ENCODE measurements at regions not wholly inside any gene's neighbourhood (a gene's known extent, or its start where the extent isn't known, plus 50 kb on each side); places are given as distances from the start of the nearest gene placed in this dataset.
A peak's percentile ranks its signal among the peaks of the same experiment; 100 is the strongest.

DNA sequence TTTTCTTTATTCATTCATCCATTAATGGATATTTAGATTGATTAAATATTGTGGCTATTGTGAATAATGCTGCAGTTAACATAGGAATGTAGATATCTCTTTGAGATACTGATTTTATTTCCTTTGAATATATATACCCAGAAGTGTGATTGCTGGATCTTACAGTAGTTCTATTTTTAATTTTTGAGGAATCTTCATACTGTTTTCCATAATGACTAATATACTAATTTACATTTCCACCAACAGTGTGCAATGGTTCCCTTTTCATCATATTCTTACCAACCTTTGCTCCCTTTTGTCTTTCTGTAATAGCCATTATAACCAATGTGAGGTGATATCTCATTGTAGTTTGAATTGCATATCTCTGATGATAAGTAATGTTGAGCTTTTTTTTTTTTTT is 106.3 kb downstream of the OTOL1 start:
- Histone ChIP-seq H3K9me3 (no peaks in the 10 kb centered on the region), H3K4me3 (no peak overlapping the region), H3K4me1 (no peaks in the 10 kb centered on the region), H3K27me3 (no peaks in the 10 kb centered on the region), H3K36me3 (no peaks in the 10 kb centered on the region), H3K27ac (no peak overlapping the region)
- no peak for DNase-seq
- TF ChIP-seq POLR2AphosphoS5 (IDR thresholded peaks at IDR 0.05) (no peak), POLR2A (IDR thresholded peaks at IDR 0.05) (no peak), EP300 (IDR thresholded peaks at IDR 0.05) (no peak)
- TF ChIP-seq, protein P1, sequence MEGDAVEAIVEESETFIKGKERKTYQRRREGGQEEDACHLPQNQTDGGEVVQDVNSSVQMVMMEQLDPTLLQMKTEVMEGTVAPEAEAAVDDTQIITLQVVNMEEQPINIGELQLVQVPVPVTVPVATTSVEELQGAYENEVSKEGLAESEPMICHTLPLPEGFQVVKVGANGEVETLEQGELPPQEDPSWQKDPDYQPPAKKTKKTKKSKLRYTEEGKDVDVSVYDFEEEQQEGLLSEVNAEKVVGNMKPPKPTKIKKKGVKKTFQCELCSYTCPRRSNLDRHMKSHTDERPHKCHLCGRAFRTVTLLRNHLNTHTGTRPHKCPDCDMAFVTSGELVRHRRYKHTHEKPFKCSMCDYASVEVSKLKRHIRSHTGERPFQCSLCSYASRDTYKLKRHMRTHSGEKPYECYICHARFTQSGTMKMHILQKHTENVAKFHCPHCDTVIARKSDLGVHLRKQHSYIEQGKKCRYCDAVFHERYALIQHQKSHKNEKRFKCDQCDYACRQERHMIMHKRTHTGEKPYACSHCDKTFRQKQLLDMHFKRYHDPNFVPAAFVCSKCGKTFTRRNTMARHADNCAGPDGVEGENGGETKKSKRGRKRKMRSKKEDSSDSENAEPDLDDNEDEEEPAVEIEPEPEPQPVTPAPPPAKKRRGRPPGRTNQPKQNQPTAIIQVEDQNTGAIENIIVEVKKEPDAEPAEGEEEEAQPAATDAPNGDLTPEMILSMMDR (IDR thresholded peaks at IDR 0.05) = no peak
- intact Hi-C loops (cut with DNase I; ENCODE audit: low total_unique reads) = no loop called here

DNA sequence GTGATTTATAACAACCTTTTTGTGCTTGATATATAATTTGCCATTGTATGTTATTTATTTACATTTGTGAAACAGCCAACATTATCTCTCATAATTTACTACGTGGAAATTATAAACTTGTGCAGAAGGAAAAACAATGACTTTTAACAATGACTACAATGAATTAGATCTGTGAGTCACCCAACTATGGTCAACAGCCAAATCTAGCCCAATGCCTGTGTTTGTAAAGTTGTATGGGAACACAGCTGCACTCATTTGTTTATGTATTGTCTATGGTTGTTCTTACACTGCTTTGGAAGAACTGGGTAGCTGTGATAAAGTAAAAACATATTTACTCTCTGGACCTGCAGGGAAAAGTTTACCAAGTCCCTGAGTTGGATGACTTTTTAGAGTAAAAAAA is 110.4 kb downstream of the OTOL1 start:
- no peak for DNase-seq
- WGBS, 5 donors = 24 to 43% (median 34%) methylated on average over 1 of the region's 1 CpG
- H3K27me3 ChIP-seq = no peaks in the 10 kb centered on the region
- TF ChIP-seq, protein P1 (IDR thresholded peaks at IDR 0.05) = no peak
- TF ChIP-seq POLR2A (IDR thresholded peaks at IDR 0.05) (no peak), POLR2AphosphoS5 (IDR thresholded peaks at IDR 0.05) (no peak)
- H3K4me3 ChIP-seq = no peak overlapping the region
- intact Hi-C loops (cut with DNase I; ENCODE audit: low total_unique reads) = no loop called here
- H3K36me3 ChIP-seq = no peaks in the 10 kb centered on the region
- H3K4me1 ChIP-seq = no peaks in the 10 kb centered on the region
- no peak overlapping the region for H3K27ac ChIP-seq
- peaks cover 0 to 8% (median under 1%) of the 10 kb centered on the region in 4 donors for H3K9me3 ChIP-seq

DNA sequence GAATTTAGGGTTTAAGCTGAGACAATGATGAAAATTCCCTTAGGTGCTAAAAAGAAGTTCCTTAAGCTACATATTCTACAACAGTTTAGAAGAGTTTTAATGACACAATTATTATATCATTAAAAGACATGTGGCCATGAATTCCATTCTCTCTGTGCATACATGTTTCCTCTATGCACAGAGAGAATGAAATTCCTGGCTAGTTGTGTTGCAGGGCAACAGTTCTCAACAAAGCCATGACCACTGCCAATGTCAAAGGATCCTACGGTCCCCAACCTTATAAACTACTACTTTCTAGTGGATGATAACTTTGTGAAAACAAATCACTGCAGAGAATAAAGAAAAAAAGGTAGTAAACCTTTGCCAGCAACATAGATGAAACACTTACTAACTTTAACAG is 122.7 kb downstream of the OTOL1 start:
- Histone ChIP-seq H3K36me3 (no peaks in the 10 kb centered on the region), H3K4me3 (no peak overlapping the region), H3K4me1 (no peaks in the 10 kb centered on the region), H3K27me3 (no peaks in the 10 kb centered on the region), H3K27ac (no peak overlapping the region), H3K9me3 (no peaks in the 10 kb centered on the region)
- intact Hi-C loops (cut with DNase I; ENCODE audit: low total_unique reads) = no loop called here
- no peak for DNase-seq
- 74 to 82% (median 76%) methylated on average over 1 of the region's 1 CpG for WGBS, 5 donors
- TF ChIP-seq POLR2A (IDR thresholded peaks at IDR 0.05) = no peak
- TF ChIP-seq EP300 (IDR thresholded peaks at IDR 0.05) = no peak
- TF ChIP-seq, protein P1 (IDR thresholded peaks at IDR 0.05) = no peak
- no peak for TF ChIP-seq POLR2AphosphoS5 (IDR thresholded peaks at IDR 0.05)

DNA sequence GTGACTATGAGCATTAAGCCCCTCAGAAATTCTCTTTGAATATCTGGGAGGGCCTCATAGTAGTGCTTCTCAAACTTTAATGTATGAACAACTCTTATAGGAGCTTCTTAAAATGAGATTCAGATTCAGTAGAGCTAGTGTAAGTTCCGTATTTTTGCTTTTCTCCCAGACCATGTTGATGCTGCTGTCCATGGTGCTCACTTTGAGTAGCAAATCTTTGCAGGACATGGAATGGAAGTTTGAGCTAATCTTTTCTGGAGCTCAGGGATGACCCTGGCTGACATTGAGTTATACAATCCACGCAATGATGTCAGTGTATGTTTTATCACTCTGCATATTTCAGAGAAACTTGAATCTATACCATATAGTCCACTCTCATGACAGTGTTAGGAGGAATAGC is 134.2 kb downstream of the OTOL1 start:
- intact Hi-C loops (cut with DNase I; ENCODE audit: low total_unique reads) = no loop called here
- TF ChIP-seq, protein P1 (IDR thresholded peaks at IDR 0.05) = no peak
- TF ChIP-seq POLR2AphosphoS5 (IDR thresholded peaks at IDR 0.05) (no peak), EP300 (IDR thresholded peaks at IDR 0.05) (no peak), POLR2A (IDR thresholded peaks at IDR 0.05) (no peak)
- WGBS, 5 donors = 48 to 63% (median 58%) methylated on average over 2 of the region's 2 CpGs

More for the DNA sequence above, 134.2 kb downstream of the OTOL1 start:
- Histone ChIP-seq H3K9me3 (peaks cover 0 to 8% (median 0%) of the 10 kb centered on the region in 4 donors), H3K27ac (no peak overlapping the region), H3K4me1 (no peaks in the 10 kb centered on the region), H3K4me3 (no peak overlapping the region), H3K36me3 (no peaks in the 10 kb centered on the region), H3K27me3 (no peaks in the 10 kb centered on the region)
- peak in 1 of 2 donors; percentile 29 for DNase-seq
